ENCODE measurements at regions not wholly inside any gene's neighbourhood (a gene's known extent, or its start where the extent isn't known, plus 50 kb on each side); places are given as distances from the start of the nearest gene placed in this dataset.

DNA sequence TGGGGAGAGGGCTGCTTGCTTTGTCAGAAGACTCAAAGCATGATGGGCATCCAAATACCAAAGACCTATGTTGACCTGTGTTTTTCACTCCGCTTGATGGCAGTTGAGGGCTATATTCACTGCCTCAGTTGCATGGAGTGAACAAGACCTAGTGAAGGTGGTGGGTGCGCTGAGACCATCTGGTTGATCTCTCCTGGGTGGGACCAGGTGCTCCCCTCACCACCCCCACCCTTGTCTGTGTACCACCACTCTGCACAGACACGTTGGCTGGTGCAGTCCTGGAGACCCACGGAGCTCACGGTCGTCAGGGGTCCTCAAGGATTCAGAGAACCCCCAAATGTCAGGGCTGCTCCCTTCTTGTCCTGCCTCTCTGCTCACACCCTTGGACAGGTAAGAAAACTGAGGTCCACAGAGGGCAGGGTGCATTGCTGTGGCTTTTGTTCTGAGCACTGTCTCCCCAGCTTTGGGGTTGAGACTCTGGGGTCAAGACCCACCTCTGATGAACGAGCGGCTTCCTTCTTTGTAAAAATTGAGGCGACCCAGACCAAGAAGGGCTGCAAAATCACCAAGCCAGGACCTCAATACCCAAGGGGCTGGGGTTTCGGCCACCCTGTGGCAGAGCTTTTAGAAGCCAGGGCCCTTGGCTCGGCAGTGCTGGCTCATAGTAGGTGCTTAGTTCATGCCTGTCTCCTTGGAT lies 166.3 kb upstream of the RTL1 start:
- no peak for DNase-seq

DNA sequence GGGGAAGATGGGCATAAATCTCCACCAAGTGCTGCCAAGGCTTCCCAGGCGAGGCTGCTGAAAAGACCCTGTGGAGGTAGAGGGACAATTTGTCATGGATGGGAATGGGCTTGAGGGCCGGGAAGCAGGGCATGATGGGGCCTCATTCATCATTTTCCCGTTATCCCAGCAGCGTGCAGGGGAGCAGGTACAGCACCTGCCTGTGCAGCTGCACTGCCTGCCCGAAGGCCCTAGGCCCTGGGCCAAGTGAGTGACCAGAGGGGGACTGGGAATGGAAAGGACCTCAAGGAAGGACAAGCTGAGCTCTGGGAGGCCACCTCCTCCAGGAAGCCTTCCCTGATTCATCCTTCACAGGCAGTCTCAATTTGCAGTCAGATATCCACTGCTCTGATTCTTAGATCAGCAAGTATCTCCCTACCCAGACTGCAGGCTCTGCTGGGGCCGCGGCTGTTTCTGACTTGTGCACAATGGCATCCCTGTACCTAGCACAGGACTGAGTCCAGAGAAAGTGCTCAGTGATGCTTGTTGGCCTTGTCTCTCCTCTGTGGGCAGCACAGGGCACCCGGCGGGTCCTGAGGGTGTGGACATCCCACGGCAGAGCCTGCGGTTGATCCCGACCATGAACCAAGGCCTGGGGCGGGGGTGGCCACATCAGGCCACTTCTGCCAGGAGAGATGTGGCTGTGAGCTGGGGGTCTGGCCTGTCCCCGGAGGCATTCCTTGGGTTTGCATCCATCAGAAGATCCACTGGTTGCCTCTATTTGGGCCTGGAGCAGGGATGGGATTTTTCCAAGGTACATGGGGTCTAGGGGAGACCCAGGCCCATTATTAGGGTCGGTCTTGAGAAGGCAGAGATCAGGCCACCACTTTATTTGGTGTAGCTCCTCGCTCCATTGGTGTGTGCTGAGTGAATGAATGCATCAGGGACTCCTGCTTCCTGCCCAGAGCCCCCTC lies 167.3 kb upstream of the RTL1 start:
- no peak for DNase-seq

- DNase-seq: no peak
Observed at GRCh38 chr14:101071493-101071906, 168.0 kb upstream of the RTL1 start.

GRCh38 chr14:101072070-101072469 lies 168.5 kb upstream of the RTL1 start:
- DNase-seq: no peak

DNA sequence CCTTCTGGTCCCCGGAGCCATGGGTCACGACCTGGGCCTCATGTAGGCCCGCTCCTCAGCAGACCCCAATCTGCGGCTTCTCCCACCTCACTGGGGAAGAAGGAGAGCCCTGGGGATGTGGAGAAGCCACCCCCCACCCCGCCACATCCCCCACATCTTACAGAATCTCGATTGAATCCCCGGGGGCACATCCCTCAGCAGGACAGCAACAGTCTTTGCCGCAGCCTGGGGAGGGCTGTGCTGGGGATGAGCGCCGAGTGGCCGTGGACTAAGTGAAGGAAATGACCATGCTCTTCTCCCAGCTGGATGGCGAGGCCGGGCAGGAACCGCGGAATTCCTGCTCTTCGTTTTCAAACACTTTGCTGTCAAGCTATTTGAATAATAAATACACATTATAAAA lies 169.0 kb upstream of the RTL1 start:
- DNase-seq: no peak

GRCh38 chr14:101072945-101073597 lies 169.5 kb upstream of the RTL1 start:
- DNase-seq: peak; percentile 17

GRCh38 chr14:101073598-101073965 lies 170.1 kb upstream of the RTL1 start:
- no peak for DNase-seq

- no peak for DNase-seq
Observed at GRCh38 chr14:101074196-101075024, 170.9 kb upstream of the RTL1 start.

- DNase-seq: no peak
Observed at GRCh38 chr14:101075025-101075800, 171.7 kb upstream of the RTL1 start.

GRCh38 chr14:101075801-101076413 lies 172.4 kb upstream of the RTL1 start:
- DNase-seq: no peak

DNA sequence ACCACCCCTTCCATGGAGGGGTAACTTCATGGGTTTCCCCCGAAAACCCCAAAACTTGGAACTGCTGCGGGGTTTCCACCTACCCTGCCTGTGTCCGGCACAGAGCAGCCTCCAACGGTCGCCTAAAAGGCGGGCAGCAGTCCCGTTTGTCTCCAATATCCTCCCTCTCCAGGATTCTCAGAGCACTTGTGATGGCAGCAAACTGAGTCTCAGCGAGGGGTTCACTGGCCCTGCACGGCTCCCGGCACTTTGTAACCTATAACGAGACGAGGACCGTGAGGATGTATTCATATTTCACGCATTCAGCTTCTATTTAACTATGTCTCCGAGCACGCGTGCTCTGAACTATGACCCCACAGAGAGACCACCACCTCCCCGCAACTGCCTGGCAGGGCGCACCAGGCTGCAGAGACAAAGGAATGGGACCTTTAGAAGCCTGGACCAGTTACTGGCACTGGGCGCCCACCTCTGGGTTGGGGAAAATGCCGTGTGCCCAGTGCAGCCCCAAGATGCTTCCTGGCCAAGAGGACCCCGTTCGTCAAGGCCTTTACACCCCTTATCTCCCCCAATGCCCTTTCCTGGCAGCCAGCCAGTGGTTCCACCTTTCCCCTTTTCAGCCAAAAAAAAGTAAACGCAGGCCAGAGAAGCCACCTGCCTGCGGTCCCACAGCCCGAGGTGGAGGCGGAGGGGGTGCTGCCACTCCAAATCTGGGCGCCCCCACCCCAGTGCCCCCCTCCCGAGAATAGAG lies 173.1 kb upstream of the RTL1 start:
- no peak for DNase-seq

DNA sequence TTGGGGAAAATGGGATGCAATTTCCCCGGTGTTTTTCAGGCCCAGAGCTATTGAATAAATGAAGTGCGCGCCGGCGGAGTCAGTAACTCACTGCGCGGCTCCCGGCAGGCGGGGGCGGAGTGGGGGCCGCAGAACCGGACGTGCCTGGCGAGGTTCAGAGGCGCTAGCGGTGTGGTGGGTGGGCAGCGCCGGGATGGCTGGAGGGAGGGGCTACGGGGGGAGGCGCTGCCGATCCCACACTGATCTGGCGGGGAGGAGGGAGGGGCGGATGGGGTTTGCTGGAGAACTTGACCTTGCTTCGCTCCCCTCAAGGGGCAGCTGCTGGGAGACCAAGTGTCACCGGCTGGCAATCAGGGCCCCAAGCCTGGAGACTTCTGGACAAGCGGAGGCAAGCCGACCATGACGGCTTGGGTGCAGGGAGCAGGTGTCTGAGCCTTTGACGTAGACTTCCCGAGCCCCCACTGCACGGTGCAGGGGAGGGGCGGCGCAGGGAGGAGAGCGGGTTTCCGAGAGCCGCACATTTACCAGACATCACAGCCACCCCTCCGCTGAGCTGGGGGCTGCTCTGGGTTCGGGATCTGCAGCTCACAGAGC lies 174.1 kb upstream of the RTL1 start:
- DNase-seq: no peak

- no peak for DNase-seq
Observed at GRCh38 chr14:101078170-101078891, 174.8 kb upstream of the RTL1 start.

DNA sequence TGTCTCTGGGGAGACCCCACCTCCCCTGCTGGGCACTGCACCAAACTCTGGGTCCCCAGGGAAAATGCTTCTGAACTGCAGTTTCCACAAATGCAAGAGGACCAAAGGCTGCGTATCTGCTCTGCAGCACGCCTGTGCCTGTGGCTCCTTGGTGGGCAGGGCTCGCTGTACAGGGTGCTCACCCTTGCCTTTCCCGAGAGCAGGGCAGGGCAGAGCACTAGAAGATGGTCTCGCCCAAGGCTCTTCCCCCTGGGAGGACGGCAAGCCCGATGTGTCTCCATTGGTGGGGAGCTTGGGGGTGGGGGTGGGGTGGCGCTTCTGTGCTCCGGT lies 175.3 kb upstream of the RTL1 start:
- no peak for DNase-seq

GRCh38 chr14:101080922-101081593 lies 177.5 kb upstream of the RTL1 start:
- DNase-seq: no peak

DNA sequence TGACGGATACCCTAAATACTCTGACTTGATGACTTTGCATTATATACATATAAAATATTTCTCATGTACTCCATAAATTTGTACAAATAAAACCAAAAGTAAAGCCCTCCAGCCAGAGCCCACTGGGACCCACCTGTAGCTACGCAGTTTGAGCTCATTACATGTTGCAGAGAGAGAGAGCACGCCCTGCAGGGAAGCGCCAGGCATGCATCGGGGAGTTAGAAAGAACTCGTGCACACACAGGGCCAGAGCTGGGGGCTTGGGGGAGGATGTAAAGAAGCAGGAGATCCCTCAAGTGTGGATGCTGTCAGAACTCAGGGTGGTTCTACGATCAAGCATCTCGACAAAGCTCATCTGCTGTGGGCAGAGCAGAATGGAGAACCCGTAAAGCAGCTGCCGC lies 178.5 kb upstream of the RTL1 start:
- no peak for DNase-seq

DNA sequence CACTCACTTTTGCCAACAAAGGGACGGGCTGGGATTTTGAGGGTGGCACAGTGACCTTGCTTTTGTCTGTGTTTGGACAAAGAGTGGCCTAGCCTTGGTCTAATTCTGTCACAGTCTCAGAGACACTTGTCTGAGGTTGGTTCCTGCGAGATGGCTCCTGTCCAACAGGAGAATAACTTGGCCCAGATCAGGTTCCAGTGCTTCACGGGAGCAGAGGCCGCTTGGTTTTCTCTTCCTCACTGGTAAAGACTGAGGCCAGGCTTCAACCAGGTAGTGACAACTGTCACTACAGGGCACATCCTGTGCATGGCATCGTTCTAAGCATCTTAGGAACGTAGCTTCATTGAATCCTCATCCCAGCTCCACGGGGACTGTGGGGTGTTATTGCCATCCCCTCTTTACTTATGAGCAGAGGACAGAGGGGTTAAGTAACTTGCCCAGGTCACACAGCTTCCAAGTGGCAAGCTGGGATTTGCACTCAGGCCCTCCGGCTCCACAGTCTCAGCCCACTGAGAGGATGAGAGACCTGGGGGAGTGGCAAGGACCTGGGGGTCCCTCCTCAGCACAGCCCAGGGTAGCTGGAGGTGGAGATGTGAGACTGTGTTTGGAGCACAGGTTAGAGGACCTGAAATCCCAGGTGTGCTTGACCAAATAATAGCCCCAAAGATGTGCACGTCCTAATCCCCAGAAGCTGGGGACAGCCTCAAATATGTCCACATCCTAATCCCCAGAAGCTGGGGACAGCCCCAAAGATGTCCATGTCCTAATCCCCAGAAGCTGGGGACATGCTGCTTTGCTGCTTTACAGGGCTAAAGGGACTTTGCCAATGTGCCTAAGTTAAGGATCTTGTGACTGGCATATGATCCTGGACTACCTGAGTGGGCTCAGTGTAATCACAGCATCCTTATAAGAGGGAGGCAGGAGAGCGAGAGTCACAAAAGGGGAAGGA lies 179.2 kb upstream of the RTL1 start:
- DNase-seq: no peak
